ENCODE measurements at regions not wholly inside any gene's neighbourhood (a gene's known extent, or its start where the extent isn't known, plus 50 kb on each side); places are given as distances from the start of the nearest gene placed in this dataset.
"Not testable (repeated sequence)": the region's sequence is repeated elsewhere in the genome, so short reads cannot be mapped to it uniquely, and the experiment has no call there.

DNA sequence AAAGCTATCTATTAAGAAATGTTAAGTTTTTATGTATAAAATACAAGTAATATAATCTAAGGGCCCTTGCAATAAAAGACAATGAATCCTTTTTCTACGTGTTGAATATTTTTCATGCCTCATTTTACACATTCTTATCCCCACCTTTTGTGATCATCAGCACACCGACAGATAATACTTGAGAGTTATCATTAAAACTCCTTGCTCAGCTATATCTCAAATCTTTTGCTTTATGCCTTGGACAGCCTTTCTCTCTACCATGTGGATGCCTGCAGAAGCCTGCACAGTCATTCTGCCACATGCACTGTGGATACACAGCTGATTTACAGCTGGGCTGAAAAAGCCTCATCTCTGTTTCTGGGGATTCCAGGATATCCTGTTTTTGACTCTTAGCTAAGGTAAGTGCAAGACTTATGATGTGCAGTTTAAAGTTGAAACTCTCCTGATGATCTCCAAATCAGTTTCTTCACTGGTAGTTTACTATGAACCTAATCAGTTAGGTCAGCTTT, 1565.1 kb downstream of the SI start:
- DNase-seq = no peak

DNA sequence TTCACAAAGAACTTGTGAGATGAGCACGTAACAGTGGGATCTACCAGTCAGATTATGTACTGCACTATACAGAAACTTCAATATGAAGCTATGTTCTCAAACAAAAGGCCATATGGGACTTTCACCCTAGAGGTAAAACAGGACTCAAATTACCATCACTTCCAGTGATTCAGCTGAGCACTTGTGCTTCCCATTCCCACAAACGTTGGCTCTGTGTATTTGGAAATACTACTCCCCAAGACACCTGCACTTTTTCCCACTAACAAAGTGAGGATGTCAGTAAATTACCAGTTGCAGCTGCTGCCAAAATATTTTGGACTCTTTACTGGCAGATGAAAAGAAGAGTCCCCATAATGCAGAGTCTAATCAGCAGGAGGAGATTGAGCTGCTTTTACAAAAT, 1570.1 kb downstream of the SI start:
- no peak for DNase-seq

DNA sequence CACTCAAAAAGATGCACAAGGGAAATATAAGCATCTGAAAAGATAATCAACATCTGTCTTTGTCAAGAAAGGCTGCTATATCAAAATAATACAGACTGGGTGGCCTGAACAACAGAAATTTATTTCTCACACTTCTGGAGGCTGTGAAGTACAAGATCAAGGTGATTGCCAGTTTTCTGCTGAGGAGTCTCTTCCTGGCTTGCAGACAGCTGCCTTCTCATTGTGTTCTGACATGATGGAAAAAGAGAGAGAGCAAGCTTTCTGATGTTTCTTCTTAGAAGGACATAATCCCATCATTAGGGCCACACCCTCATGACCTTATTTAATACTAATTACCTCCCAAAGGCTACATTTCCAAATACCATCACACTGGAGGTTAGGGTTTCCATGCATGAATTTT, 1573.3 kb downstream of the SI start:
- no peak for DNase-seq

DNA sequence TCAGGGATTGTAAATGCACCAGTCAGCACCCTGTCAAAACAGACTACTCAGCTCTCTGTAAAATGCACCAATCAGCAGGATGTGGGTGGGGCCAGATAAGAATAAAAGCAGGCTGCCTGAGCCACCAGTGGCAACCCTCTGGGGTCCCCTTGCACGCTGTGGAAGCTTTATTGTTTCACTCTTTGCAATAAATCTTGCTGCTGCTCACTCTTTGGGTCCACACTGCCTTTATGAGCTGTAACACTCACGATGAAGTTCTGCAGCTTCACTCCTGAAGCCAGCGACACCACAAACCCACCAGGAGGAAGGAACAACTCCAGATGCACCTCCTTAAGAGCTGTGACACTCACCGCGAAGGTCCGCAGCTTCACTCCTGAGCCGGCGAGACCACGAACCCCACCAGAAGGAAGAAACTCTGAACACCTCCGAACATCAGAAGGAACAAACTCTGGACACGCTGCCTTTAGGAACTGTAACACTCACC, 1578.5 kb downstream of the SI start:
- not testable (repeated sequence) for DNase-seq

DNA sequence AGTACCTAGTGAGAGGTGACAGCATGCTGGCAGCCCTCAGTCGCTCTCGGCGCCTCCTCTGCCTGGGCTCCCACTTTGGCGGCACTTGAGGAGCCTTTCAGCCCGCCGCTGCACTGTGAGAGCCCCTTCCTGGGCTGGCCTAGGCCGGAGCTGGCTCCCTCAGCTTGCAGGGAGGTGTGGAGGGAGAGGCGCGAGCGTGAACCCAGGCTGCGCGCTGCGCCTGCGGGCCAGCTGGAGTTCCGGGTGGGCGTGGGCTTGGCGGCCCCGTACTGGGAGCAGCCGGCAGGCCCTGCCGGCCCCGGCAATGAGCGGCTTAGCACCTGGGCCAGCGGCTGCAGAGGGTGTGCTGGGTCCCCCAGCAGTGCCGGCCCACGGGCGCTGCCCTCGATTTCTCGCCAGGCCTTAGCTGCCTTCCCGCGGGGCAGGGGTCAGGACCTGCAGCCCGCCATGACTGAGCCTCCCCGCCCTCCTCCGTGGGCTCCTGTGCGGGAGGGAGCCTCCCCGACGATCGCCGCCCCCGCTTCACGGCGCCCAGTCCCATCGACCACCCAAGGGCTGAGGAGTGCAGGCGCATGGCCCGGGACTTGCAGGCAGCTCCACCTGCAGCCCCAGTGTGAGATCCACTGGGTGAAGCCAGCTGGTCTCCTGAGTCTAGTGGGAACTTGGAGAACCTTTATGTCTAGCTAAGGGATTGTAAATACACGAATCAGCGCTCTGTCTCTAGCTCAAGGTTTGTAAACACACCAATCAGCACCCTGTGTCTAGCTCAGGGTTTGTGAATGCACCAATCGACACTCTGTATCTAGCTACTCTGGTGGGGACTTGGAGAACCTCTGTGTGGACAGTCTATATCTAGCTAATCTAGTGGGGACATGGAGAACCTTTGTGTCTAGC, 1579.2 kb downstream of the SI start:
- DNase-seq = not testable (repeated sequence)

DNA sequence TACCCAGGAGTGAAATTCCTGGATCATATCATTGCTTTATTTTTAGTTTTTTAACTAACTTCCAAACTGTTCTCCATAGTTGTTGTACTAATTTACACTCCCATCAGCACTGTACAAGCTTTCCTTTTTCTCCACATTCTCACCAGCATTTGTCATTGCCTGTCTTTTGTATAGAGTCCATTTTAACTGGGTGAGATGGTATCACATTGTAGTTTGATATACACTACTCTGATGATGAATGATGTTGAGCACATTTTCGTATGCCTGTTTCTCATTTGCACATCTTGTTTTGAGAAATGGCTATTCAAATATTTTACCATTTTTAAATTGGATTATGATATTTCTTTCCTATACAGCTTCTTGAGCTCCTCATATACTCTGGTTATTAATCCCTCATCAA, 1586.6 kb downstream of the SI start:
- no peak for DNase-seq

DNA sequence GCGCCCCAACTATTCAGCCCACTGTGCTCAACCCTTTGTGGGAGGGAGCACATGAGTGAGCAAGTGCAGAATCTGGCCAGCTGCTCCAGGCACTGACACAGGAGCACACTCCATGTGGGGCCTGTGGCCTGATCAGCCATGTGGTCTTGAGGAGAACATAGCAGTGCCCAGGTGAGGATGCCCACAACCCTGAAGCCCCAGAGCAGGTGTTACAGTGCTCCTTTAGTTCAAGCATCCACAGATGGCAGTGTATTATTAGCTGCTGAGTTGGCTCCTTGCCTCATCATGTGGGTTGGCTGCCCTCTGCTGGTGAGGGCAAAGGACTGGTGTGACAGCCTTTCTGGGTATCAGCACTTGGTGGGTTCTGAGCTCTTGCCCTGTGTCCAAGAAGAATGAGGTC, 1588.2 kb downstream of the SI start:
- DNase-seq = no peak

DNA sequence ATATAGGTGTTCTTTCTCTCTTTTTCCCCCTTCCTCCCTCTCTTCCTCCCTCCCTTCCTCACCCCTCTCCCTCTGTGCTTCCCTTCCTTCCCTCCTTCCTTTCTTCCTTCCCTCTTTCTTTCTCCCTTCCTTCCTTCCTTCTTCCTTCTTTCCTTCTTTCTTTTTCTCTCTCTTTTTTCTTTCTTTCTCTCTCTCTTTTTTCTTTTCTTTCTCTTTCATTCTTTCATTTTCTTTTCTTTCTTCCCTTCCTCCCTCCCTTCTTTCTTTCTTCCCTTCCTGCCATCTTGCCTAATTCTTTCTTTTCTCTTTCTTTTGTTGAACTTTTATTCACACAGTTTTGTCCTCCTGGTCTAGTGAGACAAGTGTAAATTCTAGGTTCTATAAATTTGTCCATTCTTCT, 1595.6 kb downstream of the SI start:
- DNase-seq = no peak

DNA sequence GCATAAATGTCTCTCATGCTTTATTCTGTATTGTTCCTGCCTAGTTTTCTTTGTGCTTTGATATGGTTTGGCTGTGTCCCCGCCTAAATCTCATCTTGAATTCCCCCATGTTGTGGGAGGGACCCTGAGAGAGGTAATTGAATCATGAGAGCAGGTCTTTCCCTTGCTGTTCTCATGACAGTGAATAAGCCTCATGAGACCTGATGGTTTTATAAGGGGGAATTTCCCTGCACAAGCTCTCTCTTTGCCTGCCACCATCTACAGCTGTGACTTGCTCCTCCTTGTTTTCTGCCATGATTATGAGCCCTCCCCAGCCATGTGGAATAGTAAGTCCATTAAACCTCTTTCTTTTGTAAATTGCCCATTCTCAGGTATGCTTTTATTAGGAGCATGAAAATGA, 1596.6 kb downstream of the SI start:
- DNase-seq = no peak

DNA sequence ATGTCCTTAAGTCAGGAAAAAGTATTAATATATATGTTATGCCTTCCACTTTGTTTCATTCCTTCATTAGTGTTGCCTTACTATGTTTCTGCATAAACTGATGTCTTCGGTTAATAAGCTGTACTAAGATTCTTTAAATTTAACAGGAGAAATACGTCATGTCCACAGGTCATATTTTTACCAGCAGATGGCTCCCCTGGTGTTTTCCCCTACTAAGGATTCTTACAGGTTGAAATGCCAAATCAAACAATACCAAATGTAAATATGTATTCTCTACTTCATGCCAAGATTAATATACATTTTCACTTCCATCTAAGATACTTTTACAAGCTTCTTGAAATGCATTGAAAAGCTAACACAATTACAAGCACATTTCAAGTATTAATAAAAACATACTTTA, 1602.1 kb downstream of the SI start:
- no peak for DNase-seq

DNA sequence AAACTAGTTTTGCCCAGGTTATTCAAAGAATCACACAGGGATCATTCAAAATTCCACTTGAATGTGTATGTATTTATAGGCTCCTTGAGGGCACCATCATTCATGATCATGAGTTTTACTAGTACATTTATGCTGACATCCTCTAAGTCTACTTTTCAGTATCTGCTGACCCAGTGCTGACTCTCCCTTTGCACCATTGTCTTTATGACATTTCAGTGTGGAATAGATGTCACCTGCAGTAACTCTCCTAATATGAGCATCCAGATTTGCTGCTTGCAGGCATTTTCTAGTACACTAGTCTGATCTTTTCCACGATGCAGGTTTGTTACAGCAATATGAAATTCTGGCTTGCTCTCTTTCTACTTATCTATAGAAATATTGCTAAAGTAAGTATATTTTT, 1603.5 kb downstream of the SI start:
- DNase-seq = no peak

DNA sequence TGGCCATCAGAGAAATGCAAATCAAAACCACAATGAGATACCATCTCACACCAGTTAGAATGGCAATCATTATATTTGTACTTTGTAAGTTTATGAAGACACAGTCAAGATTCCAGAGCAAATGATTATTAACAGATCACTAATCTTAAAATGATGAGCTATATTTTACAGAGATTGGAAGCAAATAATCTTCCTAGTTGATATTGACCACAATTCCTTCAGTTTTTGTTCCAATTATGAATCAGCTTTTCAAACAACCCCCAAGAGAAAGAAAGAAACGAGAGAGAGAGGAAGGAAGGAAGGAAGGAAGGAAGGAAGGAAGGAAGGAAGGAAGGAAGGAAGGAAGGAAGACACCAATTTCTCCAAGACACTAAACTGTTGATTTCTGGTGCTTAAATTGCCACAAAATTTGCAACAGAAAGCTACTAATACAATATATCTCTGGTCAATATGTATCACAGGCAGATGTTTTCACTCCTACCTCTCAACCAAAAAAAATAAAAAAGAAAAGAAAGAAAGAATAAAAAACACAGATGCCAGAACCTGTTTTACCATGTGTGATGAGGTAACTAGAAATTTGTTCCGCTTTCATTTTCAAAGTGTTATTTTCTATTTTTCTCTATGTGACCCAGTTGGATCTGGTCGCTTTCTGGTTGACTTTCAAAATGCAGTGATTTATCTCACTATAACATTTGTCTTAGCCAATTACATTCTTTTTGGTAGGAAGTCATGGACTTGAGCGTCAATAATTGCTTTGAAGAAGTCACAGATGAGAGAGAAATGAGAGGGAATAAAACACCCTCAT, 1609.6 kb downstream of the SI start:
- DNase-seq = no peak

DNA sequence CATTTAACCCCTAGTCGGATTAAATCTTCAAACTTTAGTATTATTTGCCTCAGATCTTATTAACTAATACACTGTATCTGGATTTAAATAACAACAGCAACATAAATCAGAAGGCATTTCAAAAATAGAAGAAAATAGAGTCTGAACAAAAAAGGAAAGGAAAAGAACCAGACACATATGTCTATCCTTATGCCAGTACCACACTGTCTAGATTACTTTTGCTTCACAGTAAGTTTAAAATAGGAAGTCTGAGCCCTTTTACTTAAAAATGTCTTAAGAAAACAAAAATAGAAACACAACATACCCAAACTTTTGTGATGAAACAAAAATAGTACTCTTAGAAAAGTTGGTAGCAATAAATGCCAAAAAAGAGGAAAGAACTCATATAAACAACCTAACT, 1615.8 kb downstream of the SI start:
- DNase-seq = no peak

DNA sequence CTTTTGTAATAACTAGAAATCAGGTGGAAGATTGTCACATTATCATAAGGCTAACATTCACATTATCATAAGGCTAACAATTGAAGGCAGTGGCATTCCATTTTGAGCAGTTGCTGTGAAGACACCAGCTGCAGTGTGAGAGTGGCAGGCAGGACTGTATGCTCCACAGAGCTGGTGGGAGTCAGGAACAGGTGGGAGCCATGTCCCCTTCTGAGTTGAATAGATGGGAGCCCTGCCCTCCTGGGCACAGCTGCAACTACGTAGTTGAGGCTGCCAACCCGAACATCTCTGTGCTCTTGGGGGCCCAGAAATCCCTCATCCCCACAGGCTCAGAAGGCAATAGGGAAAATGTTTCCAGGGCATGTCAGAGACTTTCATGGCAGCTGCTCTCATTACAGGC, 1627.6 kb downstream of the SI start:
- no peak for DNase-seq

DNA sequence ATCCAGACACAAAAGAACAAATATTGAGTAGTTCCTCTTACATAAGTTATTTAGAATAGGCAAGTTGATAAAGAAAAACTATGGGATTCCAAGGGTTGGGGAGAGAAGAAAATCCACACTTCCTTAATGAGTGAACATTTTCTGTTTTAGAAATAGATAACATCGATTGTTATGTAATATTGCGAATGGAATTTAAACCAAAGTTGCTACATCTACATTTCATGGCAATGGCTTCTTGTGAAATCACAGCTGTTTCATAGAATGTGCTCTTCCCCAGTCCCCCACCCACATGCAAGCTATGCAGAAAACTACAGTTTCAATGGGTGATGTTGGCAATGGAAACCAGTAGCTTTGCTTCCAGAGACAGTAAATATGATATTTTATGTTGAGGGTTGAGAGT, 1639.5 kb downstream of the SI start:
- no peak for DNase-seq

DNA sequence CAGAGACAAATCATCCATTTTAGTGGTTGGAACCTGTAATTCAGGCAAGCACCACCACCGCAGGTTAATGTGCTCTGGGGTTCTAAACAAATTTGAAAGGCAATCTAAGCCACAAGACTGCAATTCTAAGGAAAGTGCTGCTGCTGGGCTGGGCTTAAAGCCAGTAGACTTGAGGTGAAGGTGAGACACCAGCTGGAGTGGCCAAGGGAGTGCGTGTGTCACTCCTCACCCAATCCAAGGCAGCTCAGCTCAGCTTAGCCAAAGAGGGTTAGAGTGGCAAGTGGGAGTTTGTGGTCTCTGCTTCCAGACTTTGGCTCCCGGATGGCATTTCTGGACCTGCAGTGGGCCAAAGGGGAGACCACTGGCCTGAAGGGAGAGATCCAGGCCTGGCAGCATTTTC, 1655.6 kb downstream of the SI start:
- no peak for DNase-seq

DNA sequence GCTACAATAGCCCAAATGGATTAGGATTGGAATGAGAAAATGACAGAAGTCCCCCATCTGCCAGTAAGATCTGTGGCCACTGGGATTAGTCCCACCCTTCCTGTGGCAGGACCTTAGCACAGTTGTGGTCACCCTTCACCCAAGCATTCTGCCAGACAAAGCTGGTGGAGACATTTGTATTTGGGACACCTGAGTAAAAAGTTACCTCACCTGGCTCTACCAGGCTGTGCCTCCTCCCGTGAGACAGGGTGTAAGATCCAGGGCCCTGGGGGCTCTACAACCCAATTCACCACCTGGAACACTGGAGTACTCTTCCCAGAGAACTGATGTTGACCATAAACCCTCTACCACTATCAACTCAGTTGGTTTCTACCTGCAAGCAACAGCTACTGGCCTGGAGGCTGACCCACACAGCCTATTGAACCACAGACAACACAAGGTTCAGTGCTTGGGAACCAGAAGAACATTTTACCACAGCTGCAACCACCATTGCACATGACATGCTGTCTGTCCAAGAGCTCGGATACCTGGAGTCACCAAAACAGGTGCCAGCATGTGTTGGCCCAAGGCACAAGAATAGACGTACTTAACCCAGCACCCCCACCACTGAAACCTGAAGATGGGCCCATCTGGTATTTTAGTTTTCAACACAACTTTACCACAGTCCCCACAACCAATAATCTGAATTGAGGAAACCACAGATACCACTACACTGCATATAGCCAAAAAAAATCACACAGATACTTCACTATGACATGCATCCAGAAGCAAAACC, 1686.7 kb downstream of the SI start:
- no peak for DNase-seq

DNA sequence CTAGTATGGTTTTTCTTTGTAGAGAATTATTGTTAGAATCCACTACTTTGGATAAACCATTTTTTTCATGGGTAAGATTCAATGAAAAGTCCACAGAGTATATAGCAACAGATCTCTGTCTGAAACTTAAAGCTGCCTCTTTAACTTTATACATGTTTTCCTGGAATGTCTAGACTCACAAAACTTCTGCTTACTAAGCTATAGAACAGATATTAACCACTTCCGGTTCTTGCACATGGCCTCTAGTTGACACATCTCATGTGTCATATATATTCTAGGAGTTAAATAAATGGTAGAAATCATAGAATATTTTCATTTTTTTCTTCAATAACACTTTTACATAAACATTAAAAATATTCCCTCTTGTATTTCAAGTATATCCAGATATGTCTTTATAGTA, 1693.9 kb downstream of the SI start:
- no peak for DNase-seq

DNA sequence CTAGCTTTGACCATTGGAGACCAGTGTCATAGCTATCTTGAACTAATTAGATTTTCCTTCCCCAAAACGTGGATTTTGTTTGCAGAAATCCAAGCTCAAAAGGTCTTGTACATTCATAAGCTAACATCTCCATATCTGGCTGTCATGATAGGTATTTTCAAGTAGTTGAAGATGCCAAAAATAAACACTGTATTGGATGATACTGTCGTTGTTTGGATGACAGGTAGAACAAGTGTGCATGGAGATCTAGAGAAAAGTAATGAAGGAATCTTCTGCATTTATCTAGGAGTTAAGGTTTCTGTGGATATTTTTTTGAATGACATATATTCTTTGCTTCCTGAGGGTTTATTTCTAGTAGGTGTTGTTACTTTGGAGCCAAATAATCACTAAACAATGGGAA, 1696.1 kb downstream of the SI start:
- DNase-seq = no peak

DNA sequence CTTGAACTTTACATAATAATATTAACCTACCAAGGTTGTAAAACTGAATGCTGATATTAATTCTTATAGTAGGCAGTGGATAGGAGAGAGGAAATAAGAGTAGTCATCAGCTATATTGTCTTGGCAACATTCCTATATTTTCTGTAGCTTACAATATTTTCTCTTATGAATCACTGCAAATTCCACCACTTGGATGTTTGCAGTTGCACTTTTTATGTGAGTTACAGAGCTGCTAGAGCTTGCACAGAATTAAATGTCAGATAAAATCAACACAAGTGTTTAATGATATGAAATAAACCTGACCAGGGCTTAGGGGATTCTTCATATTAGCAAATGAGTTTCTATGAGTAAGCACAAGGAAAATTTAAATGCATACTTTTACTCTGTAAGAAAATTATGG, 1710.1 kb downstream of the SI start:
- no peak for DNase-seq

DNA sequence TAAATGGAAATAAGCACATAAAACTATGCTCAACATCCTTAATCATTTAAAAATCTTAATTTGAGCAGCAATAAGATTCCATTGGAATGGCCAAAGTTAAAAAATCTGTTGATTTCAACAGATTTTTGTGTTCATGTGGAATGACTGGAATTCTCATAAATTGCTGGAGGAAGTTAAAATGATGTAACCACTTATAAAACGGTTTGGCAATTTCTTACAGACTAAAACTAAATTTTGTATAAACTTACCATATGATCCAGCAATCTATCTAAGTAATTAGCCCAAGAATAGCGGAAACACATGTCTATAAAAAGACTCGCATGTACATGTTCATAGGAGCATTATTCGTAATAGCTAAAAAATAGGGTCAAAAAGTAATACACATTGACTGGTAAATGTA, 1713.6 kb downstream of the SI start:
- DNase-seq = no peak

DNA sequence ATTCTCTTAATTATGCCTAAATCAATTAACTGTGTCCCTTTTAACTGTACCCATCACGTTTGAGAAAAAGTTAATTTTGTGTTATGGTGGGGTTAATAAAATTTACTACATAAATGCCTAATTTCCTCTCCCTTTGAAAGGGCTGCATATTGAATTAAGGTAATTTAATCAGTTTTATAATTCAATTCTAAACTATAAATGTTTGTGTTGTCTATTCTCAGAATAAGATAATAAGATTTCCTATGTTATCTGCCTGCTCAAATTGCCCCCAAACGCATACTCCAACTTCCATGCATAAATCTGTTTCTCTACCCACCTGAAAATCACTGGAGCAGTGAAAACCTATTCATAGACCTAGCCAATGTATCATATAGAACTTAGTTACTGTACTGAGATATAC, 1716.1 kb downstream of the SI start:
- no peak for DNase-seq

DNA sequence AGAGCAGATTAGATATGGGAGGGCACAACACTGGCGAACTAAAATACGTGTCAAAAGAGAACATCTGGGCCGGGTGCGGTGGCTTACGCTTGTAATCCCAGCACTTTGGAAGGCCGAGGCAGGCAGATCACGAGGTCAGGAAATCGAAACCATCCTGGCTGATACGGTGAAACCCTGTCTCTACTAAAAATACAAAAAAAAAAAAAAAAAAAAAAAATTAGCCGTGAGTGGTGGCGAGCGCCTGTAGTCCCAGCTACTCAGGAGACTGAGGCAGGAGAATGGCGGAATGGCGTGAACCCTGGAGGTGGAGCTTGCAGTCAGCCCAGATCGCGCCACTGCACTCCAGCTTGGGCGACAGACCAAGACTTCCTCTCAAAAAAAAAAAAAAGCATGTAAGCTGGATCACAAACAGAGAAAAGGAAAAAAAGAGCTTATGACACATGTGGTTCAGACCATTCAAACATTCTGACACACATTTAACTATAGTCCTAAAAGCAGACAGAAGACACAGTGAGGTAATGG, 1716.9 kb downstream of the SI start:
- DNase-seq = not testable (repeated sequence)

Measured in amniotic stem cell (primary cell).